Activated B cell treated with CpG ODN at 0.5 μM for 24 hours (primary cell): ENCODE measurements at regions not wholly inside any gene's neighbourhood (a gene's known extent, or its start where the extent isn't known, plus 50 kb on each side); places are given as distances from the start of the nearest gene placed in this dataset.

Experiments
- ATAC-seq: fragments of 200-7000 bp; cut with Tn5 transposase; one replicate; pipeline ENCODE4 v1.10.0; 2021; ENCODE audit warnings: low read depth, mild to moderate bottlenecking, moderate library complexity
- CTCF ChIA-PET: fragments of 350-600 bp; sonication (Branson Sonifier 250); formaldehyde crosslinking; loops from one replicate; lab custom pipeline; 2021; ENCODE audit warnings: antibody characterized with exemption; lab: Charles Lee
- POLR2A ChIA-PET: fragments of 350-600 bp; sonication (Branson Sonifier 250); formaldehyde crosslinking; loops from one replicate; lab custom pipeline; 2021; ENCODE audit warnings: antibody characterized with exemption; lab: Charles Lee
- DNase-seq: peaks from one replicate; pipeline ENCODE4 v3.0.0; 2022
- H3K27ac Mint-ChIP-seq: one replicate; pipeline ENCODE4 v1.8.0; 2020; ENCODE audit warnings: mixed read lengths
- H3K27me3 Mint-ChIP-seq: one replicate; pipeline ENCODE4 v1.8.0; 2021; ENCODE audit warnings: mixed read lengths
- H3K36me3 Mint-ChIP-seq: one replicate; pipeline ENCODE4 v1.8.0; 2021; ENCODE audit warnings: low read depth, mixed read lengths
- H3K4me1 Mint-ChIP-seq: one replicate; pipeline ENCODE4 v1.8.0; 2021; ENCODE audit warnings: mixed read lengths
- H3K4me3 Mint-ChIP-seq: one replicate; pipeline ENCODE4 v1.8.0; 2020; ENCODE audit warnings: mild to moderate bottlenecking, mixed read lengths
- H3K9me3 Mint-ChIP-seq: one replicate; pipeline ENCODE4 v1.8.0; 2020; ENCODE audit warnings: mixed read lengths
- intact Hi-C: fragments of 100-400 bp; cut with micrococcal nuclease; formaldehyde crosslinking; loops from one replicate; pipeline ENCODE4 v1.15.1; 2024
- TF ChIP-seq, protein P1 (sequence below): fragments of 200-600 bp; IDR thresholded peaks from one replicate; pipeline ENCODE4 v1.8.0; 2022; ENCODE audit warnings: antibody characterized with exemption, mild to moderate bottlenecking

DNA sequence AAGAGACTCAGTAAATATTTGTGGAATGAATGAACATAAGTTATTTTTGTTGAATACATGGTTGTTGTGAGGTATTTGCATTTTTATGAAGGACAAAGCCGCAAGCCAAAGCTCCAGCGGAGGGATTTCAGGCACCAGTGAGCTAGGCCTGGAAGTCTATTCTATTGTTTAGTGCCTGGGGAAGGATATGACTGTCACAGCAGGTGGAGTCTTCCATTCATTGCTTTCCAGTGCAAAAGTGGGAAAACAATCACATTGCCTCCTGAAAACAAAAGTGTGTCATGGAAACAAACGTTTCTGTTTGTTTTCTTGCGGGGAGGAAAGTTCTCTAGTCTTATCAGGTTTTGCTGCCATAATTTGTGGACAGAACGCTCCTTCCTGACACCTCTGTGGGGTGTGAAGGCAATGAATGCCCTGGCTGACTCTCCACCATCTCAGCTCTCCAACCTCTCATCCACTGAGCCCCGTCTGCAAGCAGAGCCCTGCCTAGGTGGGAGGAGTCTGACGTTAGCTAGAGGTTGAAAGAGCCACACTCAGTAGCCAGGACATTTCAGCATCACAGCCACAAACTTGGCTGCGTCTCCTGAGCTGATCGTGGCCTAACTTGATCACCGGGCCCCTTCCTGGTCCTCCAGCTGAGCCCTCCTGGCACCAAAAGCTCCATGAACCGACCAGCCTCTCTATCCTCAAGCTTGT is 739.1 kb downstream of the MATN1 start:
- ChIA-PET CTCF (no interaction called here), POLR2A (no interaction called here)
- H3K4me3 Mint-ChIP-seq, result no peak overlapping the region
- DNase-seq, result no peak
- TF ChIP-seq, protein P1, sequence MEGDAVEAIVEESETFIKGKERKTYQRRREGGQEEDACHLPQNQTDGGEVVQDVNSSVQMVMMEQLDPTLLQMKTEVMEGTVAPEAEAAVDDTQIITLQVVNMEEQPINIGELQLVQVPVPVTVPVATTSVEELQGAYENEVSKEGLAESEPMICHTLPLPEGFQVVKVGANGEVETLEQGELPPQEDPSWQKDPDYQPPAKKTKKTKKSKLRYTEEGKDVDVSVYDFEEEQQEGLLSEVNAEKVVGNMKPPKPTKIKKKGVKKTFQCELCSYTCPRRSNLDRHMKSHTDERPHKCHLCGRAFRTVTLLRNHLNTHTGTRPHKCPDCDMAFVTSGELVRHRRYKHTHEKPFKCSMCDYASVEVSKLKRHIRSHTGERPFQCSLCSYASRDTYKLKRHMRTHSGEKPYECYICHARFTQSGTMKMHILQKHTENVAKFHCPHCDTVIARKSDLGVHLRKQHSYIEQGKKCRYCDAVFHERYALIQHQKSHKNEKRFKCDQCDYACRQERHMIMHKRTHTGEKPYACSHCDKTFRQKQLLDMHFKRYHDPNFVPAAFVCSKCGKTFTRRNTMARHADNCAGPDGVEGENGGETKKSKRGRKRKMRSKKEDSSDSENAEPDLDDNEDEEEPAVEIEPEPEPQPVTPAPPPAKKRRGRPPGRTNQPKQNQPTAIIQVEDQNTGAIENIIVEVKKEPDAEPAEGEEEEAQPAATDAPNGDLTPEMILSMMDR, result no peak
- H3K27me3 Mint-ChIP-seq, result peaks cover 7% of the 10 kb centered on the region
- H3K27ac Mint-ChIP-seq, result no peak overlapping the region
- no peaks in the 10 kb centered on the region for H3K9me3 Mint-ChIP-seq
- no peaks in the 10 kb centered on the region for H3K4me1 Mint-ChIP-seq
- ATAC-seq, result no peak
- no peaks in the 10 kb centered on the region for H3K36me3 Mint-ChIP-seq
- intact Hi-C loops, result no loop called here

- Mint-ChIP-seq H3K27me3 (peaks cover 7% of the 10 kb centered on the region), H3K4me3 (no peak overlapping the region), H3K4me1 (no peaks in the 10 kb centered on the region), H3K9me3 (no peaks in the 10 kb centered on the region), H3K36me3 (no peaks in the 10 kb centered on the region), H3K27ac (no peak overlapping the region)
- intact Hi-C loops, result no loop called here
- ChIA-PET CTCF (no interaction called here), POLR2A (no interaction called here)
- DNase-seq (no peak), ATAC-seq (no peak)
- TF ChIP-seq, protein P1, result no peak
These were observed 740.1 kb downstream of the MATN1 start for GRCh38 chr1:29983321-29983720.

- DNase-seq (no peak), ATAC-seq (no peak)
- ChIA-PET CTCF (no interaction called here), POLR2A (no interaction called here)
- Mint-ChIP-seq H3K36me3 (no peaks in the 10 kb centered on the region), H3K27me3 (peaks cover 7% of the 10 kb centered on the region), H3K9me3 (peaks cover 6% of the 10 kb centered on the region), H3K4me1 (no peaks in the 10 kb centered on the region), H3K4me3 (no peak overlapping the region), H3K27ac (no peak overlapping the region)
- intact Hi-C loops, result no loop called here
- TF ChIP-seq, protein P1, result no peak
These were observed 741.7 kb downstream of the MATN1 start for GRCh38 chr1:29981586-29982239.

- H3K27me3 Mint-ChIP-seq, result peaks cover 3% of the 10 kb centered on the region
- POLR2A ChIA-PET, result no interaction called here
- H3K27ac Mint-ChIP-seq, result no peak overlapping the region
- ATAC-seq (no peak), DNase-seq (no peak)
- CTCF ChIA-PET, result no interaction called here
- no peak overlapping the region for H3K4me3 Mint-ChIP-seq
- intact Hi-C loops, result no loop called here
- H3K9me3 Mint-ChIP-seq, result peaks cover 10% of the 10 kb centered on the region
- no peaks in the 10 kb centered on the region for H3K4me1 Mint-ChIP-seq
- no peaks in the 10 kb centered on the region for H3K36me3 Mint-ChIP-seq
- TF ChIP-seq, protein P1, result no peak
These were observed 741.2 kb downstream of the PTPRU start for GRCh38 chr1:29977550-29977949.

GRCh38 chr1:29975036-29975694 is 738.8 kb downstream of the PTPRU start:
- intact Hi-C loops, result no loop called here
- CTCF ChIA-PET, result no interaction called here

More at GRCh38 chr1:29975036-29975694, 738.8 kb downstream of the PTPRU start:
- Mint-ChIP-seq H3K27me3 (peaks cover 11% of the 10 kb centered on the region), H3K4me3 (no peak overlapping the region), H3K4me1 (no peaks in the 10 kb centered on the region), H3K9me3 (peaks cover 10% of the 10 kb centered on the region), H3K36me3 (no peaks in the 10 kb centered on the region), H3K27ac (no peak overlapping the region)
- DNase-seq, result no peak
- TF ChIP-seq, protein P1, result no peak
- POLR2A ChIA-PET, result no interaction called here
- no peak for ATAC-seq
